T-helper 2 cell treated with Interferon-gamma antibody and Interleukin-4, amounts not matched to agents 5 μg/mL and 100 μg/mL, for 36 hours (primary cell): ENCODE measurements at regions not wholly inside any gene's neighbourhood (a gene's known extent, or its start where the extent isn't known, plus 50 kb on each side); places are given as distances from the start of the nearest gene placed in this dataset.

ENCODE experiments used
- DNase-seq: peaks from one replicate; pipeline ENCODE4 v3.0.0; 2021; ENCODE audit warnings: low spot score
- H3K27ac Mint-ChIP-seq: one replicate; pipeline ENCODE4 v1.8.0; 2021; ENCODE audit warnings: mild to moderate bottlenecking, mixed read lengths
- H3K27me3 Mint-ChIP-seq: one replicate; pipeline ENCODE4 v1.8.0; 2021; ENCODE audit warnings: low read depth, mixed read lengths
- H3K36me3 Mint-ChIP-seq: one replicate; pipeline ENCODE4 v1.8.0; 2021; ENCODE audit warnings: low read depth, mixed read lengths
- H3K4me1 Mint-ChIP-seq: one replicate; pipeline ENCODE4 v1.8.0; 2021; ENCODE audit warnings: low read depth, mixed read lengths
- H3K4me3 Mint-ChIP-seq: one replicate; pipeline ENCODE4 v1.8.0; 2022; ENCODE audit warnings: mild to moderate bottlenecking, moderate library complexity, mixed read lengths
- H3K9me3 Mint-ChIP-seq: one replicate; pipeline ENCODE4 v1.8.0; 2021; ENCODE audit warnings: mixed read lengths

DNA sequence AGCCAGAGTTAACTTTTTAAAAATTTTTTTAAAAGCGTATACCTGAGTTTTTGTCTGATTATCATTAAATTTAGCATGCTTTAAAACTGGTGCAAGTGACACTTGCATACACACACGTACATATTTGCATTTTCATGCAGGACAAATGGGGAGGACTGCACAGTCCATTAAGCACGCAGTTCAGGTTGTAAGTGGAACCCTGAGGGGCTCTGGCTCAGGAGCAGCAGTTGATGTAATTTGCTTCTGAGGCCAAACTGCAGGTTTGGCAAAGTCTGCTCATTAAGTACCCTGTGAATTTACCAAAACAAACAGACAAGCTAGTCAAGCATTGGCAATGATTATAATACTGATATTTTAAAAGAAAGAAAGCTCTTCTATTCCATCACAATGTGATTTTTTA lies 215.8 kb upstream of the PFKP start:
- Mint-ChIP-seq H3K4me3 (no peak overlapping the region), H3K36me3 (no peaks in the 10 kb centered on the region), H3K27ac (no peak overlapping the region), H3K9me3 (no peaks in the 10 kb centered on the region), H3K27me3 (peaks cover 17% of the 10 kb centered on the region), H3K4me1 (no peaks in the 10 kb centered on the region)
- DNase-seq = no peak

DNA sequence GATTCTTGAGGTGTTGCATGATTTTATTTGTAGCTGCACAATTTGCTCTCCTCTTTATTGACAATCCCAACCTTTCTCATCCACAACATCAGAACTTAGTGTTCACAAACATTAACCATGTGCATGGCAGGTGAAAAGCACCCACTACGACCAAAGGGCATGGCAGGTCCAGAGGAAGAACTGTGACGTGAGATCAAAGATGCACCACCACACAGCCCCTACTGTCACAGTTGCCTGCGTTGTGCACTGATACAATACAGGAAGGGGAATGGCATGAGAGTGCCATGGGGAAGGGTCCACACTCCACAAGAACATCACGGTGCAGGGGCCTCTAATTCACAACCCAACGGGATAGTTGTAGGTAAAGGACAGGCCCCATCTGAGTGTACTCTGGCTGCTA lies 217.1 kb upstream of the PFKP start:
- Mint-ChIP-seq H3K4me1 (no peaks in the 10 kb centered on the region), H3K4me3 (no peak overlapping the region), H3K27me3 (peaks cover 10% of the 10 kb centered on the region), H3K9me3 (no peaks in the 10 kb centered on the region), H3K27ac (no peak overlapping the region), H3K36me3 (no peaks in the 10 kb centered on the region)
- DNase-seq = no peak

DNA sequence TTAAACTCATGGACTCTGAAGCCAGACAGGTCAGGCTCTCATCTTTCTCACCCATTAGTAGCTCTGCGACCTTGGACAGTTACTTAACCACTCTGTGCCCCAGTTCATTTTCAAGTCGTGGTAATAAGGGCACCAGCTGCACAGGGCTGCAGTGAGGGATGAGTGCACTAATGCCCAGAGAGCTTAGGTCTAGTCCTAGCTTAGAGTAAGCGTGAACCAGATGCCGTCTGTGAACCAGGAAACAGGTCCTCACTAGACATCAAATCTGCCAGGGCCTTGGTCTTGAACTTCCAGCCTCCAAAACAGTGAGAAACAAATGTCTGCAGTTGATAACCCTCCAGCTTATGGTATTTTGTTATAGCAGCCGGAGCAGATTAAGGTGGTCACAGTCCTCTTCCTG lies 222.4 kb upstream of the PFKP start:
- no peak overlapping the region for H3K27ac Mint-ChIP-seq
- no peak for DNase-seq
- H3K9me3 Mint-ChIP-seq = no peaks in the 10 kb centered on the region
- H3K36me3 Mint-ChIP-seq = no peaks in the 10 kb centered on the region
- no peaks in the 10 kb centered on the region for H3K4me1 Mint-ChIP-seq
- H3K4me3 Mint-ChIP-seq = no peak overlapping the region
- no peaks in the 10 kb centered on the region for H3K27me3 Mint-ChIP-seq

DNA sequence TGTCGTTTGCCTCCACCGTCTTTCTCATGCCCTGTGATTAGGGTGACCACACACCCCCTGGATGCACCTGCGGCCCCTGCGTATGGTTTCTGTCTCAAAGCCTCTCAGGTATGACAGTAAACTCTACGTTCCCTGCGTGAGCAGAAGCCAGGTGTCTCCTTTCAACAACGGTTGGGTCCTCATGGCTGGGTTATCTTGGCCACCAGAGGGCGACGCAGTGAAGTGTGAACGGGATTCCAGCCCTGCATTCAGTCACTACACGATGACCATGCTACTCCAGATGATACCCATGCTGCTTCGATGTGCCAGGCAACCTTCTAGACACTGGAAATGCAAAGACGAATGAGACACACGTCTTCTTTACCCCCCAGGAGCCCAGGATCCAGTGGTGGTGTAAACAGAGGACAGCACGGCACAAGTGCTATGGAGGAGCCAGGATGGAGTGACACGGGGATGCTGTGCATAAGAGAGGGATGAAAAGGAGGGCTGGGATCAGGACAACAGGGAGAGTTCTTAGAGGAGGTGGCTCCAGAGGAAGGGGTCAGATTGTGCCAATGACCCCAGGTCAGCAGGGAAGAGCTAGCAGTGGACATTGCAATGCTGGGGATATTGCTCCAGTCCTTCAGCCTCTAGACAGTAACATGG lies 228.1 kb upstream of the PFKP start:
- peaks cover 3% of the 10 kb centered on the region for H3K27me3 Mint-ChIP-seq
- no peak for DNase-seq
- H3K27ac Mint-ChIP-seq = no peak overlapping the region
- H3K36me3 Mint-ChIP-seq = no peaks in the 10 kb centered on the region
- H3K4me1 Mint-ChIP-seq = no peaks in the 10 kb centered on the region
- H3K9me3 Mint-ChIP-seq = no peaks in the 10 kb centered on the region
- no peak overlapping the region for H3K4me3 Mint-ChIP-seq

DNA sequence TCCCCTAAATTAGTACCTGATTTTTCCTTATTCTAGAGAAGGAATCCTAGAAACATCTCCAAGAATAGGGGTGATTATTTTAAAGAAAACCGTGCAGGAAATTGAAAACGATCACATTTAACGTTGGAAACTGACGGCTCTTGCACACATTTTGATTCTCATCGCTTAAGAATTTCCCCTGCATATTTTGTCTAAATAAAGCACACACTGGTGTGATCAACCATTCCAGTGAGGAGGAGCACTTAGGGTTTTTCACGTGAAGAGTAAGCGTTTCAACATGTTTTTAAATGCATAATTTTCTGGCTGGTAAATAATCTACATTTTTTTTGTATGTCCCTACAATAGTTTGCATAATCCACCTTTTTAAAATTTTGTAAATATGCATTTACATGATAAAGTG lies 229.7 kb upstream of the PFKP start:
- no peak for DNase-seq
- H3K9me3 Mint-ChIP-seq = no peaks in the 10 kb centered on the region
- H3K36me3 Mint-ChIP-seq = no peaks in the 10 kb centered on the region
- H3K27me3 Mint-ChIP-seq = peaks cover 3% of the 10 kb centered on the region
- H3K27ac Mint-ChIP-seq = no peak overlapping the region
- H3K4me3 Mint-ChIP-seq = no peak overlapping the region
- no peaks in the 10 kb centered on the region for H3K4me1 Mint-ChIP-seq

DNA sequence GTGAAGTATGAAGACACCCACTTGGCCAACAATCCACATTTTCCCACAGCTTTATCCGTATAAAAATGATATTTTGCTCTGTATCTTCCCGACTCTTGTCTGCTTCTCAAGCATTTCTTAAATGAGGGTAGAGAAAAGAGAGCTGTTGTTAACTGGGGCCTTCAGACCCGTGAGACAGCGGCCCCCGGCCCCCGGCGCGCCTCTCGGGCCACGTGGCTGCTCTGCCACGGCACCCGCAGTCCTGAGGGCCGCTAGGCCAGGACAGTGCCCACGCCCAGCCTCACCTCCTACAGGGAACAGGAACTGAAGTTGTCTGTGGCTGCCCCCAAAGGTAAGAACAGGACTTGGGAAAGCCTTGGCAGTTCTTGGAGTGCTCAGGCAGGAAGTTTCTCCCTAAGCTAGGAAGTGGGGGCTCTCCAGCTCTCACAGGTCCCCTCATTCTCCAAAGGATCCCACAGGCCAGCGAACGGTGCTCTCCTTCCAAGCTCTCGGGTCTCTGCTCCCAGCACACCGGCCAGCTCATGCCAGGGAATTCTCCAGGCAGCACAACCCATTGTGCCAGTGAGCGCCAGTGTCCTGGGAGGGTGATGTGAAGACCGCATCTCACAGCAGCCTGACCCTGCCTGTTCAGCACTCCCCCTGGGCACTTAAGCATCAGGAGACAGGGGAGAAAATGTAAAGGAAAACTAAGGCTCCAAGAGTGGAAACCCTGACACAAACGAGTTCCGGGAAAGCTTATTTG lies 230.3 kb upstream of the PFKP start:
- Mint-ChIP-seq H3K27ac (no peak overlapping the region), H3K9me3 (no peaks in the 10 kb centered on the region), H3K36me3 (no peaks in the 10 kb centered on the region), H3K4me1 (no peaks in the 10 kb centered on the region), H3K4me3 (no peak overlapping the region), H3K27me3 (peaks cover 3% of the 10 kb centered on the region)
- no peak for DNase-seq

DNA sequence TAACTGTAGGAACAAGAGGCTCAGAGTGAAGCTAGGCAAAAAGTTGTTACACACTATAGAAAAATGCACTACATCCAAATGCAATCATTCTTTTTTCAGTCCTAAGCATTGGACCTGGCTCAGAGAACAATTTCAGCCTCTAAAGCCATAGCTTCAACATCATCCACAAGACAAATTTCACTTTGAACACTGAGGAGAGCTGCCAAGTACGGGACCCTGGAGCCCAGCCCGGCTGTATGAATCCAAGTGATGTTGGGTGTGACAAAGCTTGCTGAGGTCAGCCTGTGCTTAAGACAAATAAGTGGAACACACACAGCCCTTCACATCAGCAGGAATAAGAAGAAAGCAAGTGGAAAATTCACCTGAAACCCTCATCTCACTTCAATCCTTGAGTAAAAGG lies 233.1 kb upstream of the PFKP start:
- DNase-seq = no peak
- no peak overlapping the region for H3K4me3 Mint-ChIP-seq
- H3K36me3 Mint-ChIP-seq = no peaks in the 10 kb centered on the region
- no peaks in the 10 kb centered on the region for H3K9me3 Mint-ChIP-seq
- peaks cover 3% of the 10 kb centered on the region for H3K27me3 Mint-ChIP-seq
- no peak overlapping the region for H3K27ac Mint-ChIP-seq
- H3K4me1 Mint-ChIP-seq = no peaks in the 10 kb centered on the region

DNA sequence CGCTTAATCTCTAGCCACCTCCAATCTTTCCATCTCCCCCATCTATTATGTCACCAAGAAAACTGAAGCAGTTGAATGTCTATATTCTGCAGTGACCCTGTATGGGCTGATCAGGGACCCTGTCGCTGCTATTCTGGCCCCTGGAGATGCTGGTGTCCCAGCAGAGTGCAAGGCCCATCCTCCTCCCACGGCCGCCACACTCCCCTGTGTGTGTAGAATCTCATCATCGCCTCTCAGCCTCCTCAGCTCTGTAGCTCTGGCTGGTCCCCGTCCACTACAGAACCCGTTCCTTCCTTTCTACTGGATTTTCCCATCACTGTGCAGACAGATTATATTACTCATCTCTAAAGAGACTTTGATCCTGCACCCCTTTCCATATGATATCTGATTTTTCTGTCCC lies 235.8 kb upstream of the PFKP start:
- H3K27ac Mint-ChIP-seq = no peak overlapping the region
- H3K4me3 Mint-ChIP-seq = no peak overlapping the region
- H3K36me3 Mint-ChIP-seq = no peaks in the 10 kb centered on the region
- H3K9me3 Mint-ChIP-seq = no peaks in the 10 kb centered on the region
- no peaks in the 10 kb centered on the region for H3K4me1 Mint-ChIP-seq
- peaks cover 4% of the 10 kb centered on the region for H3K27me3 Mint-ChIP-seq
- no peak for DNase-seq

DNA sequence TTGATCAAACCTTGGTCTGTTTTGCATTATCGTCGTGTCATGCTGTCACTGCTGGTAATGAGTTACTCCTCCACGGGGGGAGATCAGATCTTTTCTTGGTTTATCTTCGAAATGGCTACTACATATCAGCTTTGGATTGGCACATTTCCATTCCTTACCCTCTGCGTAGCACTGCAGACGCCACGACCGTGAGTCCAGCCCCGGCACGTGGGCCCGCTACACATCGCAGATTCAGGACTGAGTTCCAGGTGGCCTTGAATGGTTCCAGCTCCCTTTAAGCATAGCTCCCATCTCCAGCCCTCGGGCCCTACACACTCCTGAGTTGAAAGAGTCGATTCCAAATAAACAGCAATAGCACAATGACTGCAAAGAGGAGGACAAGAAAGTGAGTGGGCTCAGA lies 238.6 kb upstream of the PFKP start:
- no peaks in the 10 kb centered on the region for H3K4me1 Mint-ChIP-seq
- H3K27me3 Mint-ChIP-seq = peaks cover 4% of the 10 kb centered on the region
- no peaks in the 10 kb centered on the region for H3K36me3 Mint-ChIP-seq
- H3K27ac Mint-ChIP-seq = no peak overlapping the region
- no peak for DNase-seq
- H3K4me3 Mint-ChIP-seq = no peak overlapping the region
- no peaks in the 10 kb centered on the region for H3K9me3 Mint-ChIP-seq

DNA sequence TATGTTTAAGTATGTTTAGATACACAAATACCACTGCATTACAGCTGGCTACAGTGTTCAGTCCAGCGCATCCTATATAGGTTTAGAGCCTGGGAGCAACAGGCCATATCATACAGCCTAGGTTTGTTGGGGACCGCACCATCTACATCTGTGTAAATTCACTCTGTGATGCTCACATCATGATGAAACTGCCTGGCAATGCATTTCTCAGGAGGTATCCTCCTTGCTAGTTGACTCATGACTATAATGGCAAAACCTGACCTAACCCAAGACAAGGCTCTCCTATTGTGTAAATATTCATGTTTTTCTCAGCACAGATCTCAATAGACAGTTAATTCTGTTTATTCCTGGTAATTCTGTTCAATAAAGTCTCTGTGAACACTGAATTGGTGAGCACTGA lies 240.7 kb upstream of the PFKP start:
- Mint-ChIP-seq H3K27ac (no peak overlapping the region), H3K4me1 (no peaks in the 10 kb centered on the region), H3K4me3 (no peak overlapping the region), H3K9me3 (no peaks in the 10 kb centered on the region), H3K27me3 (peaks cover 4% of the 10 kb centered on the region), H3K36me3 (no peaks in the 10 kb centered on the region)
- DNase-seq = no peak

DNA sequence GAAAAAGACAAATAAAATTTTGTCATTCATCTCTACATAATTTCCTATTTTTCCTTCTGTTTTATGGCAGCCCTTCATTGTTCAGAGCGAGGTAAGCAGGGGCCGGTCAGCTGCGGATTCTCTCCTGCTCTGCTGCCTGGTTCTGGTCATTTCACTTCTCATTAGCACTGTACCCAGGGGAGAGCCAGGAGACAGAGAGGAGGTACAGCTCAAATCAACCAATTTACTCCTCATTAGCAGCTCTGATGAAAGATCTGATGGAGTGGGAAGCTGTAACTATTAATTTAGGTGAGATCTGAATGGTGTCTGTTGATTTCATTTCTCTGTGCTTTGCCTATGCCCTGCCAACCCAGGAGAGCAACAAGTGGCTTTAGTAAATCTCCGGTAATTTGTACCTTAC lies 241.5 kb upstream of the PFKP start:
- H3K4me3 Mint-ChIP-seq = no peak overlapping the region
- H3K9me3 Mint-ChIP-seq = no peaks in the 10 kb centered on the region
- no peaks in the 10 kb centered on the region for H3K4me1 Mint-ChIP-seq
- H3K36me3 Mint-ChIP-seq = no peaks in the 10 kb centered on the region
- no peak for DNase-seq
- peaks cover 4% of the 10 kb centered on the region for H3K27me3 Mint-ChIP-seq
- H3K27ac Mint-ChIP-seq = no peak overlapping the region

DNA sequence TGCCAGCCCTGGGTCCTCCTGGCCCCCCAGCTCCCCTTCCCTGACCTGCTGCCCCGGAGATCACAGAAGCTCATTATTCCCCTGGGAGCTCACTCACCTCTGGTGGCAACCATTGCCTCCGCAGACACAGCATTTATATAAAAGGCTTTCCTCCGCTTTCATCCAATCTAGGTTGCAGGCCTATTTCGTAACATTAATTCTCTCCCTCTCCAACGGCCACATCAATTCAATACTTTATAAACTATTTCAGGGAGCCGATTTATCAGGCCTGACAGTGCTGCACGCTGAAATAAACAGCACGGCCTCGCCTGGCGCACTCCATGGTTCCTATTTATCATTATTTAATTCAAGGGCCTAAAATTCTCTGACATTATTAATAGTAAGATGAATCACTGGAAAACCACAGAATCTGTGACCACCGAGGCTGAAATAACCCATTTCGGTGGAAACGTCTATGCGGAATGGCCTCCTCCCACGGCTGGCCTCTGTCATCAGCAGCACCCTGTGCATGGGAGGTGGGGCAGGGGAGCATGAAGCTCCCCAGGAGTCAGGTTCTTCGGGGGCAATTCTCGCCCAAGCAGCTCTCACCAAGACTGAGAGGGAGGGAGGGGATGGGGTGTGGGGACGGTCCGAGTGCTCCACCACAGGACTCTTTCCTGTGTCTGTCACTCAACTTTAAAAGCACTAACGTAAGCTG lies 249.3 kb upstream of the PFKP start:
- no peaks in the 10 kb centered on the region for H3K36me3 Mint-ChIP-seq
- H3K27me3 Mint-ChIP-seq = peaks cover 5% of the 10 kb centered on the region
- no peaks in the 10 kb centered on the region for H3K9me3 Mint-ChIP-seq
- DNase-seq = no peak
- H3K4me3 Mint-ChIP-seq = no peak overlapping the region
- H3K27ac Mint-ChIP-seq = no peak overlapping the region
- no peaks in the 10 kb centered on the region for H3K4me1 Mint-ChIP-seq

DNA sequence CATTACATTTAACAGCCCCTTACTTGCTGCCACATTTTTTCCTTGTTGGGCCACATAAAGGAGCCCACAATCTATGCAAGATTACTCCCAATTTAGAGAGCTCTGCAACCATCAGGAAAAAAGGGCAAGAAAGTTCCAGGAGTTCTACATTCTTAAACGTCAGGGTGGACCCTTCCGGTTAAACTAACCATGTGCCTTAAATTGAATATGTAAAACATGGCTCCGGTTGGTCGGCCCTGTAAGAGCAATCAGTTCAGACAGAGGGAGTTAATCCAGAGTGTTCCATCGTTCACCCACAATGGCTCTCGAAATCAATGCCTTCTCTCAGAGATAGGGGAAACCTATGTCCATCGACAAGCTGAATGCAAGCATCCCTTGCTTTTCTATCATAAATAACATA lies 253.7 kb upstream of the PFKP start:
- Mint-ChIP-seq H3K36me3 (no peaks in the 10 kb centered on the region), H3K4me3 (no peak overlapping the region), H3K4me1 (no peaks in the 10 kb centered on the region), H3K27me3 (peaks cover 2% of the 10 kb centered on the region), H3K9me3 (no peaks in the 10 kb centered on the region), H3K27ac (no peak overlapping the region)
- DNase-seq = no peak

DNA sequence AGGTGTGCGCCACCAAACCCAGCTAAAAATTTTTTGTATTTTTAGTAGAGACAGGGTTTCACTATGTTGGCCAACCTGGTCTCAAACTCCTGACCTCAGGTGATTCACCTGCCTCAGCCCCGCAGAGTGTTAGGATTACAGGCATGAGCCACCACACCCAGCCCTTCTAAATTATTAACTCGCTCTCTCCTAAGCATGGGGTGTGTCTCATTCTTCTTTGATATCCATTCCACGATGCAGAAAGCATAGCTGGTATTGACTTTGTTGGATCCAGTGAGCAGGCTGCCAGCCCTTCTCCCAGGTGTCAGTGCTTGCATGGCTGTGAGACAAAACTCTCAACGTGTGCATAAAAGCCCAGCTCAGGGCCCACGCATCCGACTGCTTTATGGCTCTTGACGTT lies 254.1 kb upstream of the PFKP start:
- Mint-ChIP-seq H3K27ac (no peak overlapping the region), H3K36me3 (no peaks in the 10 kb centered on the region), H3K27me3 (peaks cover 2% of the 10 kb centered on the region), H3K4me3 (no peak overlapping the region), H3K9me3 (no peaks in the 10 kb centered on the region), H3K4me1 (no peaks in the 10 kb centered on the region)
- DNase-seq = no peak
